Tibial artery (tissue), 4 donors: ENCODE measurements at regions not wholly inside any gene's neighbourhood (a gene's known extent, or its start where the extent isn't known, plus 50 kb on each side); places are given as distances from the start of the nearest gene placed in this dataset.
"Not testable (repeated sequence)": the region's sequence is repeated elsewhere in the genome, so short reads cannot be mapped to it uniquely, and the experiment has no call there.

ENCODE experiments used
- DNase-seq, 2 donors: peaks; one replicate each; pipeline ENCODE4 v3.0.0-alpha.2; 2019
- H3K27ac ChIP-seq, 2 donors: fragments of 200-600 bp; sonication (generic) in 1 of 2; 1 replicate in 1 of 2; 2 replicates in 1 of 2; pipeline ENCODE4 v1.5.1; 2018 to 2019; ENCODE audit warnings: mild to moderate bottlenecking in 1 of 2
- H3K27me3 ChIP-seq, 2 donors: fragments of 200-600 bp; sonication (generic) in 1 of 2; one replicate each; pipeline versions ENCODE4 v1.5.1 to v1.6.0; 2016 to 2019
- H3K36me3 ChIP-seq, 3 donors: fragments of 200-600 bp; sonication (generic) in 2 of 3; one replicate each; pipeline ENCODE4 v1.5.1; 2016 to 2019; ENCODE audit warnings: mild to moderate bottlenecking in 2 of 3
- H3K4me1 ChIP-seq, 4 donors: fragments of 200-600 bp; sonication (generic) in 2 of 4; 1 replicate in 3 of 4; 2 replicates in 1 of 4; pipeline ENCODE4 v1.5.1; 2016 to 2019
- H3K4me3 ChIP-seq, 2 donors: fragments of 200-600 bp; sonication (generic) in 1 of 2; 1 replicate in 1 of 2; 2 replicates in 1 of 2; pipeline ENCODE4 v1.5.1; 2018 to 2019; ENCODE audit warnings: mild to moderate bottlenecking in 2 of 2
- H3K9me3 ChIP-seq, 3 donors: fragments of 200-600 bp; sonication (generic) in 1 of 3; one replicate each; pipeline ENCODE4 v1.5.1; 2016 to 2019
- intact Hi-C: fragments of 100-400 bp; cut with DNase I; formaldehyde crosslinking; loops from one replicate; pipeline ENCODE4 v1.15.0; 2023; ENCODE audit warnings: low total_unique reads
- TF ChIP-seq, protein P1 (sequence below), 2 experiments: fragments of 200-600 bp in 1 of 2; fragments of 450-650 bp in 1 of 2; IDR thresholded peaks; one replicate each; pipeline ENCODE4 v1.5.1; 2017 to 2019; ENCODE audit warnings: antibody characterized with exemption in 2 of 2, mild to moderate bottlenecking in 1 of 2, moderate library complexity in 1 of 2

DNA sequence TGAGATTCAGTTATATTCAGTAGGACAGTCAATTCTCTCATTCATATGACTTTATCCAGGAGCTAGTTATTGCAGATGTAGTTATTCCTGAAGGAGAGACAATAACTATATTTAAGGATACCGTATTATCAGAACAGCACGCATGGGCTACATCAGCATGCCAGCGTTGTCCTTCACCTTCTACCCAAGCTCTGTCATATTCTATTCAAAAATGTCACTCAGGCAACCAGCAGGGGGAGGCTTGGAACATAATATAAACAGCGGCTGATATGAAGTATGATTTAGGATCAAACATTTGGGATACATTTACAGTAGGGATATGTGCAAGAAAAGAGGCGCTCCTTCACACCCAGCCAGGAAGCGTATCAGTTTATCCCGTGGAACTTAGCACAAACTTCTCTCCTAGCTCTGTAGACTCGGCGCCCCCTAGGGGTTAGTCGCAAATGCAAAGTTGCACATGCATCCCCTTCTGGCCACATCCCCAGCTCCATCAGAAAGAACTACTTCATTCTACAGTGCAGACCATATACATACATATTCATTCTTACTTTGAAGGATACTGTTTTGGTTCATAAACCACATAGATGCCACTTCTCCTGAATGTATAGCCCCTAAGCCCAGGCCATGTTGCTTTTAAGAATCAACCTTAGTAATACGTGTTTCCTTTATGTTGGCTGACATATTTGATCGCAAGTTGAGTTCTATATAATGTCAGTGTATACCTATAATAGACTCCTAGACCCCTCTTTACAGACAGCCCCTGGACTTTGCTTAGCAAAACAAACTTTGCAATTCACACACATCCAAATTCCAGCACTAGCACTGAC lies 759.4 kb downstream of the ADCYAP1 start:
- Histone ChIP-seq H3K4me3 (no peak overlapping the region), H3K36me3 (no peaks in the 10 kb centered on the region), H3K27me3 (no peaks in the 10 kb centered on the region), H3K9me3 (no peaks in the 10 kb centered on the region), H3K4me1 (no peaks in the 10 kb centered on the region), H3K27ac (no peak overlapping the region)
- DNase-seq, result peak; percentile 55 to 64
- TF ChIP-seq, protein P1, sequence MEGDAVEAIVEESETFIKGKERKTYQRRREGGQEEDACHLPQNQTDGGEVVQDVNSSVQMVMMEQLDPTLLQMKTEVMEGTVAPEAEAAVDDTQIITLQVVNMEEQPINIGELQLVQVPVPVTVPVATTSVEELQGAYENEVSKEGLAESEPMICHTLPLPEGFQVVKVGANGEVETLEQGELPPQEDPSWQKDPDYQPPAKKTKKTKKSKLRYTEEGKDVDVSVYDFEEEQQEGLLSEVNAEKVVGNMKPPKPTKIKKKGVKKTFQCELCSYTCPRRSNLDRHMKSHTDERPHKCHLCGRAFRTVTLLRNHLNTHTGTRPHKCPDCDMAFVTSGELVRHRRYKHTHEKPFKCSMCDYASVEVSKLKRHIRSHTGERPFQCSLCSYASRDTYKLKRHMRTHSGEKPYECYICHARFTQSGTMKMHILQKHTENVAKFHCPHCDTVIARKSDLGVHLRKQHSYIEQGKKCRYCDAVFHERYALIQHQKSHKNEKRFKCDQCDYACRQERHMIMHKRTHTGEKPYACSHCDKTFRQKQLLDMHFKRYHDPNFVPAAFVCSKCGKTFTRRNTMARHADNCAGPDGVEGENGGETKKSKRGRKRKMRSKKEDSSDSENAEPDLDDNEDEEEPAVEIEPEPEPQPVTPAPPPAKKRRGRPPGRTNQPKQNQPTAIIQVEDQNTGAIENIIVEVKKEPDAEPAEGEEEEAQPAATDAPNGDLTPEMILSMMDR (IDR thresholded peaks at IDR 0.05), result peak; percentile 21 to 26
- intact Hi-C loops, result no loop called here

DNA sequence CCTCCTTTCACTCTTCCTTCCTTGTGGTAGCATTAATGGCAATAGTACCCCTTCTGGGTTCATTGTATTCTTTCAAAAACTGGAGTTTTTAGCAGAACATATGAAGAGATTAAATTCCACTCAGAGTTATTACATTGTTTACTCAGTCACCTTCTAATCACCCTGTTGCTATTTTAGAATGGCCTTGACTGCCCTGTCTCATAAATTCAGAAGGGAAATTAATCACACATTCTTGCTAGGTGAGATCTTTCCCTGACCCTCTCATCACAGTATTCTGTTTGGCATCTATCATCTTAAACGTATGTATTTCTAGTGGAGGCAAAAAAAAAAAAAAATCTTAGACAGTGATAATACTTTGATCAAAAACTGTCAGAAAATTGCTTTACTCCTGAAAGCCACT lies 760.4 kb downstream of the ADCYAP1 start:
- H3K4me1 ChIP-seq, result no peaks in the 10 kb centered on the region

DNA sequence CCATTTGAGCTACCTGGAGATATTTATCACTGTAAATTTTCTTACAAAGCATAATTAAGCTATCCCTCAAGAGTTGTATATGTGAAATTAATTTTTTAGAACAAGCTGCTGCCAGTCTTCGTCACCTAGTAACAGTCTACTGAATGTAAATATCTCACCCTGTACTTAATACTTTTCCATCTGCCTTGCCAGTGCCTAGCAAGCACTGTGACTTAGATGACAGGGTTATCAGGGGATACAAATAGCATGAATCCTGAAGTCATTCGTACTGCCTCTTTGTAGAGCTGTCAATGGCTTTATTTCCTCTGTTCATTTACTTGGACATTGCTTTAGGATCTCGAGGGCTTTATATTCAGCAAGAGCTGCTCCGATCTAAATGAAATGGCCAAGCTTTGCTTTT lies 763.6 kb downstream of the ADCYAP1 start:
- no peaks in the 10 kb centered on the region for H3K4me1 ChIP-seq
- H3K4me3 ChIP-seq, result no peak overlapping the region
- no peaks in the 10 kb centered on the region for H3K36me3 ChIP-seq
- H3K27me3 ChIP-seq, result no peaks in the 10 kb centered on the region
- DNase-seq, result no peak
- TF ChIP-seq, protein P1 (IDR thresholded peaks at IDR 0.05), result no peak
- intact Hi-C loops, result no loop called here
- H3K27ac ChIP-seq, result no peak overlapping the region
- H3K9me3 ChIP-seq, result peaks cover 0 to 9% (median 0%) of the 10 kb centered on the region in 3 donors

More for the DNA sequence above, 760.4 kb downstream of the ADCYAP1 start:
- no peaks in the 10 kb centered on the region for H3K27me3 ChIP-seq
- TF ChIP-seq, protein P1 (IDR thresholded peaks at IDR 0.05), result no peak
- H3K9me3 ChIP-seq, result no peaks in the 10 kb centered on the region
- H3K36me3 ChIP-seq, result no peaks in the 10 kb centered on the region
- H3K4me3 ChIP-seq, result no peak overlapping the region
- no peak overlapping the region for H3K27ac ChIP-seq
- intact Hi-C loops, result no loop called here
- DNase-seq, result no peak

DNA sequence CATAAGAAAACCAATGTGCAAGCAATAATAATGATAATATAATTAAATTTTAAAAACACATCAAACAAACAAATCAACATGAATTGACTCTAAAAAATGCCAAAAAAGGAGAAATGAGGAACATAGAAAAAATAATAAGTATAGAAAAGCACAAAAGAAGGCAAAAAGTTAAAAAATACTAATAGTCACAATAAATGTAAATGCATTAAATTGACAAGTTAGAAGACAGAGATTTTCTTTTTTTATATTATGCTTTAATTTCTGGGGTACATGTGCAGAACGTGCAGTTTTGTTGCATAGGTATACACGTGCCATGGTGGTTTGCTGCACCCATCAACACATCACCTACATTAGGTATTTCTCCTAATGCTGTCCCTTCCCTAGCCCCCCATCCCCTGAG lies 767.0 kb downstream of the ADCYAP1 start:
- H3K27me3 ChIP-seq, H3K27ac ChIP-seq, H3K4me3 ChIP-seq, DNase-seq, H3K9me3 ChIP-seq, H3K36me3 ChIP-seq, intact Hi-C loops, H3K4me1 ChIP-seq: not testable (repeated sequence)

DNA sequence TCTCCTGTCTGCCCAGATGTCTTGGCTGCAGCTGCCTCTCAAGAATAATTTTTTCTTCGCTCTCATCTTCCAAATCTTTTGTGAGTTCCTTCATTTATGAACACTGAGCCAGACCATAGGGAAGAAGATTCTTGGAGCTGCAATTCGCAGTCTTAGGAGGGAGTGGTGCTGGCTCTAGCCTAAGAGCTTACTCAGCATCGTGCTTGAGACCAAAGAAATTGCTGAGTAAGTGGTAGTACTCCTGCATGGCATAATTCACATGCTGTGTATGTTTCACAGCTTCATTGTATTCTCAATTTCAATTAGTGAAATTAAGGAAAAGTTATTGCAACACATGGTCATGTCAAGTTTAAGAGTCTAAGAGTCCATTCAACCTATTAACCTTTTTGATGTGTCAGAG lies 771.7 kb downstream of the ADCYAP1 start:
- Histone ChIP-seq H3K27me3 (no peaks in the 10 kb centered on the region), H3K4me1 (no peaks in the 10 kb centered on the region), H3K9me3 (peaks cover 0 to 8% (median 0%) of the 10 kb centered on the region in 3 donors), H3K4me3 (no peak overlapping the region), H3K36me3 (no peaks in the 10 kb centered on the region), H3K27ac (no peak overlapping the region)
- no peak for DNase-seq
- TF ChIP-seq, protein P1 (IDR thresholded peaks at IDR 0.05), result no peak
- intact Hi-C loops, result no loop called here

DNA sequence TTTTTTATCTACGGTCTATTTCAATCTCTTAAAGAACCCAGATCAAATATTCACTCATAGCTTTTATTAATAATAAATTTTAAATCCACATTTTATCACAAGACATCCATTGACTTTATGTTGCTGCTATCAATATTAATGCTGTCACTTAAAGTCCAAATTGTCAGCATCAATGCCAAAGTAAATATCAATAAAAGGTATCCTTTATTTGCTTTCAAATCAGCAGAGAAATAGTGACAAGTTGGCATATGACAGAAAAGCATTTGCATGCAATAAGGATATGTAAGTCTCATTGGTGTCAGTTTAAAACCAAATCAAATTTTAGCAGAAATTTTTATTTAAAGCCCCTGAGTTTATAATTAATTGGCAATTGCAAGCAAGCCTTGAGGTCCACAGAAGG lies 775.4 kb downstream of the ADCYAP1 start:
- Histone ChIP-seq H3K4me3 (no peak overlapping the region), H3K4me1 (no peaks in the 10 kb centered on the region), H3K27me3 (no peaks in the 10 kb centered on the region), H3K9me3 (no peaks in the 10 kb centered on the region), H3K36me3 (no peaks in the 10 kb centered on the region), H3K27ac (no peak overlapping the region)
- no peak for DNase-seq
- intact Hi-C loops, result no loop called here
- TF ChIP-seq, protein P1 (IDR thresholded peaks at IDR 0.05), result no peak
